Stimulated activated CD8-positive, alpha-beta memory T cell treated with anti-CD3 and anti-CD28 coated beads, Interleukin-7, amount 100 ng/mL, for 24 hours (primary cell): ENCODE measurements at regions not wholly inside any gene's neighbourhood (a gene's known extent, or its start where the extent isn't known, plus 50 kb on each side); places are given as distances from the start of the nearest gene placed in this dataset.
"Not testable (repeated sequence)": the region's sequence is repeated elsewhere in the genome, so short reads cannot be mapped to it uniquely, and the experiment has no call there.

ENCODE experiments used
- DNase-seq: peaks from one replicate; pipeline ENCODE4 v3.0.0-alpha.2; 2020; ENCODE audit warnings: low read depth

DNA sequence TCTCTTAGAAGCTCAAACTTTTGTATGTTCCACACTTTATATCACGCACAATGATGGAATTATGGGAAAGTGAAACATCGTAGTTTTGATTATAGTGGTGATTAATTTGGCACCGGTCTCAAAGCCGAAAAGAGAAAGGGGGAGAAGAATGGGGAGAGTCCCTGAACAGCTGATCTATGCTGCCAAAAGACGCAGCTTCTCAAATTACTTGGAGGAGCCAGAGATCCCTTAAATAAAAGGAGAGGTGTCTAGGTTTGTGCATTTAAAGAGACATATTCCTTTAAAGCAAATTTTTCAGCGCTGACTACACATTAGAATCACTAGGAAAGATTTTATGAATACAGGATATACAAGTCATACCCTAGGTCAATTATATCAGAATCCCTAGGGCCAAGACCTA, 599.6 kb upstream of the ADAMTS5 start:
- DNase-seq: no peak

DNA sequence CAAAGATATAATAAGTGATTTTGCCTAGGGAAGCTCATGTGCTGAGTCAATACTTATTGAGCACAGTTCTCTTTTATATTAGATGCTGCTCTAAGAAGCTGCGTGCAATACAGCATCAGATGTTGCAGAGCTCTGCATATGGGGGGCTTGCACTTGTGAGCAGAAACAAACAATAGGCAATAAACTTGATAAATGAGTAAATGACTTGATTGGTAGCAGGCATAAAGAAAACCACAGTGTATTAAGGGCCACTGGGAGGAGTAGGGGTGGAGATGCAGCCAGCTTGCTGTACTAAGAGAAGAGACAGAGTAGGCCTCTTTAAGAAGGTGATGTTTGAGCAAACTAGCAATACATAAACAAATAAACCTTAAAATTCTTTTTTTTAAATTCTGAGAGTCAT, 598.5 kb upstream of the ADAMTS5 start:
- no peak for DNase-seq

DNA sequence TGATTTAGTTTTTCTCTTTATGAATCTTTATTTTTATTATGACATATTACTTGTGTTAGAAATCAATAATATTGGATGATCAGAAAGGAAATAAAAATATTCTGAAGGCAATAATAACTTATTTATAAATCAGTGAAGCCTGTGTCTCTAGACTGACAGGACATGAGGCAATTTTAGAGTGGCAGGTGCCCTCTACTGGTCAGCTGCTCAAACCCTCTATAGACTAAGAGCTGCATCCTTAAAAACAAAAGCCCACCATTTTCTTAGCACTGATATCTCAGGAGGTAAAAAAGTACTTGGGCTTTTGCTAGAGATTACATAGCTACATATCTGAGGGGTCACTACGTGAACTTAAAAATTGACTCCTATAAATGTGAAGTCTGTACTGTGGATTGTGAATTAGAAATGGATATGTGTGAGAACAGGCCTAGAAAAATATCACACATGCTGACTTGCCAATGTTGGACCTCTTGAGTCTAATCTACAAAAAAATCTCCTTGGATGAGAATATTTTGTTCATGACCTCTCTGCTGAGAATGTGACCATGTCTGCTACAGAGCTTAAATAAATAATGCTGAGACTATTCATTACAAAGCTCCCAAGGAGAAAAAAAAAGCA, 597.9 kb upstream of the ADAMTS5 start:
- no peak for DNase-seq

DNA sequence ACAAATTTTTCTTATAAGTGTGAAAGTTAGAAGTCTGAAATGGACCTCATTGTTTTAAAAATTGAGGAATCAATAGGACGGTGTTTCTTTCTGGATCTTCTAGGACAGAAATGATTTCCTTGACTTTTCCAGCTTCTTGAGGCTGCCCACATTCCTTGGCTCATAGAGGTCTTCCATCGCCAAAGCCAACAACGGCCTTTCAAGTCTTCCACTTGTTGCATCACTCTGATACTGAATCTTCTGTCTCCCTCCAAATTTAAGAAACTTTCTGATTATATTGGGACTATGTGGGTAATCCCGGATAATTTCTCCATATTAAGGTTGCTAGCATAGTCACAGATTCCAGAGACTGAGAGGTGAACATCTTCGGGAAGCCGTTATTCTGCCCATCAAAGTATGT, 595.4 kb upstream of the ADAMTS5 start:
- no peak for DNase-seq

DNA sequence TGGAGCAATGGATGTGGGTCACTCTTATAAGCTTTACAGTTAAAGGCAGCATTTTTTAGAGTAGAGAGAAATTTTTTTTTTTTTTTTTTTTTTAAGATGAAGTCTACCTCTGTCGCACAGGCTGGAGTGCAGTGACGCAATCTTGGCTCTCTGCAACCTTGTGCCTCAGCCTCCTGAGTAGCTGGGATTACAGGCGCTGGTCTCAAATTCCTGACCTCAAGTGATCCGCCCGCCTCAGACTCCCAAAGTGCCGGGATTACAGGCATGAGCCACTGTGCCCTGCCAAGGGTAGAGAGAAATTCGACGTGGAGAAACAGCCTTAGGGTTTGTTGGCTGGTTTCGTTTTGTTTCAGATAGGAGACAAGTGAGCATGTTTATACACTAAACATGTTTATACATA, 594.2 kb upstream of the ADAMTS5 start:
- no peak for DNase-seq

DNA sequence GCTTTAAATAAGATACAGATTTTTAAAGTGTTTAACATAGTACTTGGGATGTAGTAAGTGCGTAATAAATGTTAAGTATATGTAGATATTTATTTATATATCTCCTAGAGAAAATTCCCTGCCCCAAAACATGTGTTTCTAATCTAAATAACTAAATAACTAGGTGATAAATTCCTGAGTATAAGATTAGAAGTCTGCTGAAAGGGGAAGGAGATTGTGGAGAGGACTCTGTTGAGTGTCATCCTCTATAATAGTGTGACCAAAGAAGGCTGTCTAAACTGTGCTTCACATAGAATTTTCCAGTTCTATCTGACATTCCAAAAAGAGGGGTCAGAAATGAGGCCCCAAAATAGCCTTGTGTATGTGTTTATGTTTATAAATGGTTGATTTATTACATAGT, 590.5 kb upstream of the ADAMTS5 start:
- DNase-seq: no peak

DNA sequence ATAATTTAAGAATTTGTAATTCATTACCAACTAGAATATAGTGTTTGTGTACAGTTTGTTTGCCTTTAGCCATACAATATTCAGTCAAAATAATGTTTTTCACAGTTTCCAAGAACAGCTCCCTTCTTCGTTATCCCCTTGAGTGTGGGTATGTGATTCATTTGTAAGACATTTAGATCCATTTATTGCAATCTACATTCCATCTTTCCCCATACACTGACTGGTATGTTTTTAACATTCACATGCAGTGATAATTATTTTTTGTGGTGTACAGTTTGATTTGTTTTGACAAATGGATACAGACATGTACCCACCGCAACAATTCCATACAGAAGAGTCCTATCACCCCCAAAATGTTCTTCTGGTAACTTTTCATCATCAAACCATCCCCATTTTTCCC, 589.1 kb upstream of the ADAMTS5 start:
- DNase-seq: no peak

DNA sequence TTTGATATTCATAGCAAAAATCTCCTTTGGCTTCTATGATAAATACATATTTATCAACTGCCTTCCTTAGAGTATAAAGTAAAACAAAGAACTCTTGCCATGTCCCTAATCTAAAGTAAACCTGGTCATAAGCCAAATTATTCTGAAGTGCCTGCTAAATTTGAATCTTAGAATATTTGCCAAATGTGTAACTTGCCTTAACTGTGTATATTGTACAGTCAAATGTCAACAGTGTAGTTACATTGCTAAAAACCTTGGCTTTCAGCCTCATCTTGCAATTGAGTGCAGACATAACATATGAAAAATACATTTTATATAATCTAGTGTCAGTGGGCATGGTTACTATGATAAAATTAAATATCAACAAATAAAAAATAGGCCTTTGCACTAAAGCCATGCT, 583.4 kb upstream of the ADAMTS5 start:
- DNase-seq: no peak

DNA sequence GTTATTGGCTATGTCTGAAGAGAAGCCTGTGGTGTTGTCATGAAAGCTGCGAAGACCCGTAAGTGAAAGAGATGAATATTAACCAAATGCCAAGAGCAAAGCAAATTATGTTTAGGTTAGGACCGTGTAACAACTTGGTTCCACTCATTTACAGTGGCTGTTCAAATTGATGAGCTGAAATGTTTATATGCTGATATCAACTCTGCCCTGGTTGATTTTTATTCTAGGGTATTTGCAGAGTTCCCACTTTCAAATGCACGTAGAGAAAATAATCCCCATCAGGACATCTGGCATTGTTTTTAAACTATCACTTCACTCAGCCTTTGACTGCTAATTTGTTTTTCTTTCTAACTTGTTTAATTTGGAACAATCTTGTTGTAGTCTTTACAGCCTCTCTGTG, 581.6 kb upstream of the ADAMTS5 start:
- DNase-seq: no peak

DNA sequence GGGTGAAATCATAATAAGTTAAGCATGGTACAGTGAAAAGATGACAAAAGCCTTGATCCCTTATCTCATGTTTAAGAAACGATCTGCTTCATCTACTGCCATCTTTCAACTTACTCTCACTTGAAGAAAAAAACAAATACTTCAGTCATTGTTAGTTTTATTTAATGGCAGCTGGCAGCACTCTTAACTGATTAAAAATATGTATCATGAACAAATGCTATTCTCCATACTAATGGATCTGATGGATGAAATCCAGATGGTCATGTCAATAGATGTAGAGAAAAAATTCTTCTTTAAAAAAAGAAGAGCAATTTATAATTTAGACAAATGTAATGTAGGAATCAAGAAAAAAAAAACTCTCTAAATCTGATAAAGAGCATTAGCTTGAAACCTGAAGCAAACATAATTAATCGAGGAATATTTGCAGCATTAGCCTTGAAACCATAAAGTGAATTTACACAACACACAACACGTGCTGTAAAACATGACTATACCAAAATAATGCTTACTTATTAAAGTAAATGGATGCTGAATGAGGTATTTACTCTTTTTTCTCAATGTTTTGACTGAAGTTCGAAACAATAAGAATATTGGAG, 579.0 kb upstream of the ADAMTS5 start:
- DNase-seq: no peak

DNA sequence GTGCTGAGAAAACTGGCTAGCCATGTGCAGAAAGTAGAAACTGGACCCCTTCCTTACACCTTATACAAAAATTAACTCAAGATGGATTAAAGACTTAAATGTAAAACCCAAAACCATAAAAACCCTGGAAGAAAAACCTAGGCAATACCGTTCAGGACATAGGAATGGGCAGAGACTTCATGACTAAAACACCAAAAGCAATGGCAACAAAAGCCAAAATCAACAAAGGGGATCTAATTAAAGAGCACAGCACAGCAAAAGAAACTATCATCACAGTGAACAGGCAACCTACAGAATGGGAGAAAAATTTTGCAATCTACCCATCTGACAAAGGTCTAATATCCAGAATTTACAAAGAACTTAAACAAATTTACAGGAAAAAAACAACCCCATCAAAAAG, 575.2 kb upstream of the ADAMTS5 start:
- DNase-seq: not testable (repeated sequence)

DNA sequence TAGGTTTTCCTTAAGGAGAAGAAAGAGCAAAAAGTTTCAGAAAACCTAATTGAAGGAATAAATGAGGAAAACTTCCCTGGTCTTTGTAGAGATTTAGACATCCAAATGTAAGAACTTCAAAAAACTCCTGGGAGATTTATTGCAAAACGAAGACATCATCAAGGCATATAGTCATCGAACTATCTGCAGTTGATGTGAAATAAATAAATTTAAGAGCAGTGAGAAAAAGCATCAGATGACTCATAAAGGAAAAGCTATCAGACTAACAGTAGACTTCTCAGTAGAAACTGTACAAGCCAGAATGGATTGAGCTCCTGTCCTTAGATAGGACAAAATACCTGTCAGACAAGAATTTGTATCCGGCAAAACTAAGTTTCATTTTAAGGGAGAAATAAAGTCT, 569.4 kb upstream of the ADAMTS5 start:
- DNase-seq: no peak

DNA sequence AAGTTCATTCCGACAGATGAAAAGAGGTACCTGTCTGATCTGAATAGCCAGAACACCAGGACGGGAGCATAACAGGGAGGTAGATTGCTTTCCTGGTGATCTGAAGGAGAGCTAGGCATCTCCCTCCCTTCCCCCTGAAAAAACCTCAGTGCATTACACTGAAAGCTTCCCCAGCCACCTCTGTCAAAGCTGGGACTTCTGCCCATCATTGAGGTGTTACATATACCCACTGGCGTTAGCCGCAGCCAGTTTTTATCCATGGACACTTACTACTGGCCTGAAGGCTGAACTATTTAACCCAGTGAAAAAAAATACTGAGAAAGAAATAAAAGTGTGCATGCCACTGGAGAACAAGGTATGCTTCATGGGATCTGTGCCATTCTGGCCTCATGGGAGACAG, 568.3 kb upstream of the ADAMTS5 start:
- no peak for DNase-seq

DNA sequence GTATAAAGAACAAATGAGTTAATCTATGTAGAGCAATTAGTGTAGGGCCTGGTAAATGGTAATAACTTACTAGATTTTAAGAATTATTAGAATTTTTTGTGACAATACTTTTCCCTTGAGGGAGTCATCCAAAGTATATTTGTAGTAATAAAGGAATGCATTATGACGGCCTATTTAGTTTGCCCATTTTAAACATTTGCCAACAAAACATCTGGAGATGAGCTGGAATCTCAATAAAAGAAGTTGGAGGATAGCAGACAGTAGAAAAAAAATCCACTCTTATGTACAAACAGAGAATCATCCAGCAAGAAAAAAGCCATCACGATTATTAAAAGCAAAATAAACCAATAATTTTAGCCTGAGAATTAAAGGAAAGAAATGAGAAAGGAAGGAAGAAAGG, 567.3 kb upstream of the ADAMTS5 start:
- DNase-seq: no peak

DNA sequence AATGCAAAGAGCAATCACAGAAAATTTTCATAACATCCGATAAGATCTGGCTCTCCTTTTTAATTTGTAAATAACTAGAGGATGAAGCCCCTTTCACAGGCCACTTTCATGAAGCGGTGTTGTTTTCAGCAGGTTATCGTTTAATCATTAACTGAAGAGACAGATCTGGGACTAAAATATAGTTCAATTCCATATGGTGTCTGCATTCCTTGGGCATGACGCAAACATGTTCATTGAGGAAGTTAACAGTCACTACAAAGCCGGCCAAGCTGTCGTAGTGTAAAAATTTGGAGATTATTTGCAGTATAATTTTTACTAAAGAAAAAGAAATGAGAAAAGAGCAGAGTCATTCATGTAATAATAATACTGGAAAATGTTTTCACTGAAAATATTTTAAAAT, 565.2 kb upstream of the ADAMTS5 start:
- no peak for DNase-seq

DNA sequence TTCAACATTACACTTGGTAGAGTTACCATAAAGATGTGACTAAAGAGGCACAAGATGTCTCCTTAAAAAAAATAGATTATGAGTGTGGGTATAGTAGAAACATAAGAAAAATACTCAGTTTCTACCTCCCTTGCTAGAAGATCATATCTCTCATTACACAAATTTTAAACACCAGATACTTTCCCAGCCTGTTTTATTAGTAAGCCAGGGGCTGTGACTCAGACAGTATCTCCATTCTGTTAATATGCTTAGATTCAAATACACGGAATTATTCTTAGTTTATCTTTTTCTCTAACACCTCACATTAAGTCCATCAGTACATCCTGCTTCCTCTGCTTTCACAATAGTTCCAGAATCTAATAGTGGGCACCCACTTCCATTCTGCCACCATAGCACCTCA, 561.8 kb upstream of the ADAMTS5 start:
- no peak for DNase-seq

DNA sequence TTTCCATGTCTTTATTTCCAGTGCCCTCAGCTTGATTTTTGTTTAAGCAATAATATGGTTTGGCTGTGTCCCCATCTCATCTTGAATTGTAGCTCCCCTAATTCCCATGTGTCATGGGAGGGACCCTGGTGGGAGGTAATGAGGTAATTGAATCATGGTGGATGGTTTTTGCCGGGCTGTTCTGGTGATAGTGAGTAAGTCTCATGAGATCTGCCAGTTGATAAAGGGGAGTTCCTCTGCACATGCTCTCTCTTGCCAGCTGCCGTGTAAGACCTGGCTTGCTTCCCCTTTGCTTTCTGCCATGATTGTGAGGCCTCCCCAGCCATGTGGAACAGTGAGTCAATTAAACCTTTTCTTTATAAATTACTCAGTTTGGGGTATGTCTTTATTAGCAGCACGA, 559.6 kb upstream of the ADAMTS5 start:
- DNase-seq: no peak

DNA sequence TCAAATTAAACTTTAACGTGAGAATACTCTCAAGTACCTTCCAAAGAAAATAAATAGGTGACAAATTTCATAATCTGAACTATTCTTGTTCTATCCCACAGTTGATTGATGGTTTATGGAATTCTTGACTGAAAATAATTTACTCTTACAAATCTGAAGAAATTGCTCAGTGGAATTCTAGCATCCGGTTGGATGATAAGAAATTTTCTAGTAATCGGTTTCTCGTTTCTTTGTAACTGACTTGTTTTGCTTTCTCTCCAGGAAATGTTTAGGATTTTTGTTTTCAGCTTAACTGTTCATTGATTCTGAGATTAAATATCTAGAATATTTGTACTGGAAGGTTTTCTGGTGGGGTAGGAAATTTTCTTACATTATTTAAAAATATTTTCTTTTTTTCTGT, 558.9 kb upstream of the ADAMTS5 start:
- DNase-seq: no peak

DNA sequence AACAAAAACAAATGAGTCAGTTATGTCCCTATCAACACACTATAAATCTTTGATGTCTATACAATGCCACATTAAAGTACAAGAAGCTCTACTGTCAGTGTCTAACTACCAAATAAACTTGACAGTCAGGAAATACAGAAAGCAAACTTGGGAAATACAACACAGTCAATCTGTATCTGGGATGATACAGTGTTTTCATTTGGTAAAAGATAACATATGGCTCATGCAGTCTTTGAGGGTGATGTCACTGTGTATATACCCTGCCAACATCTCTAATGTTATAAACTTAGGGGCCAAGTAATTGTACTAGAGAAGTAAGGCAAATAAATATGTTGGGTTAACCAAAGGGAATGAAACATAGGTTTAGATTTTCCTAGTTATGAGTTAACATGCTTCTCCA, 552.5 kb upstream of the ADAMTS5 start:
- no peak for DNase-seq

DNA sequence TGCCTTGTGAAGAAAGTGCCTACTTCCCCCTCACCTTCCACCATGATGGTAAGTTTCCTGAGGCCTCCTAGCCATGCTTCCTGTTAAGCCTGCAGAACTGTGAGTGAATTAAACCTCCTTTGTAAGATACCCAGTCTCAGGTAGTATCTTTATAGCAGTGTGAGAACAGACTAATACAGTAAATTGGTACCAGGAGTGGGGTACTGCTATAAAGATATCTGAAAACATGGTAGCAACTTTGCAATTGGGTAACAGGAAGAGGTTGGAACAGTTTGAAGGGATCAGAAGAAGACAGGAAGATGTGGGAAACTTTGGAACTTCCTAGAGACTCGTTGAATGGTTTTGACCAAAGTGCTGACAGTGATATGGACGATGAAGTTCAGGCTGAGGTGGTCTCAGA, 550.3 kb upstream of the ADAMTS5 start:
- DNase-seq: not testable (repeated sequence)

DNA sequence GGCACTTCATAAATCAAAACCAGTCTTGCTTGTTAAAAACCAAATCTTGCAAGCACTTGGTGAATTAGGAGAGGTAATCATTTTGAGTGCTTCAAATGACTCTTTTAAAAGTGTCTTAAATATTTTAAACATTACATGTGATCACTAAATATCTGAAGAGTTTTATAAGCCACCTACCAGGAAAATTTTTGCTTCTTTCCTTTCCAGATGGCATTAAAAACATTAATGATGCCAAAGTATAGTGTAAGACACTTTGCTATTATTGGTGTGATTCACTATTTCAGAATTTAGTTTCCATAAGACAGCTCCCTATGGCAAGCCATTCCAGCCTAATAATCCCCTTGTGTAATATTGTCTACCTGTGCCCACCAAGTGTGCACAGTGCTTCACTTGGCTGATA, 548.8 kb upstream of the ADAMTS5 start:
- DNase-seq: no peak

DNA sequence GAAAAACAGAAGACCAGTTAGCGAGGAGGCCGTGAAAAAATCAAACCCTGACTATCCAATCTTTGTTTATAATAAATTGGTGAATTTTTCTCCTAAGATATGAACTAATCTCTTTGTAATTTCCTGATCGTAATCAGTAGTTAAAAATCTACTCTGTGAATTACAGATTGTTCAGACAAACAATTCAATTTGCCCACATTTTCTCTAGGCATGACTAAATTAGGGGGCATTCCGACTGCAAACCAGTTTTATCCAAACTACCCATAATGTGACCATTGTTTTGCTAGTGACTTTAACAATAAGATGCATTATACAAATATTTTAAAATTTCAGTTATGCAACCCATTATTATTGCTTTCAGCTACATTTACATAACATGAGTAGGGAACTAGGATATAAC, 546.9 kb upstream of the ADAMTS5 start:
- no peak for DNase-seq

DNA sequence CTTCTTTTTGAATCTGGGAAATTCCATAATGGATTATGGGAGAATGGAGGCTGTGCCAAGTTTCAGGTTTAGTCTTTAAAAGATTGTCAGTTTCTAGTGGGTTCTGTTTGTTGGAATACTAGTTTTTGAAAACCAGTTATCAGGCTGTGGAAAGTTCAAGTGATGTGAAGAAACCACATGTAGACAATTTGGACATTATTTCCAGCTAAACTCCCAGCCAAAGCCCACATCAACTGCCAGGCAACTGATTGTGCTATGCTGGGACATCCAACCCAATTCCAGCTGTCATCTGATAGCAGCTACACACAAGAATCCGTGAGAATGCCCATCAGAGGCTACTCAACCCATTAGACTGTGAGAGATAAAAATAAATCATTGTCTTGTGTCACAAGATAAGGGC, 546.1 kb upstream of the ADAMTS5 start:
- no peak for DNase-seq

DNA sequence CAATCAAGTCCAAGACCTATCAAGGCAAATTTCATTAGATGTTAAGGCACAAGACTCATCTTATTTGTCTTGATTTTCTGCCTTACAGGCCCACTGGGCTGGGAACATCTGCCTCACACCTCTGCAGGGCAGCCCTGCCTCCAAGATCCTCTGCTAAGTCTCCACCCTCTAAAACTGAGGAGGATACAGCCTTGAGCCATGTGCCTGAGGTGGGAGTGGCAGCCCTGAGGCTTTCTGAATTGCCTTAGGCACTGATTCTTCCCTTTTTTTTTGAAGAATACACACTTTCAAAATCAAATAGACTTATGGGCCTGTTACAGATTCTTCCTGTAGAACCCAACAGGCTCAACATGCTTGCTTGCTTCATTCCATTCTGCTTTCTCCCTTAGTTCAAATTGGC, 544.3 kb upstream of the ADAMTS5 start:
- DNase-seq: no peak

DNA sequence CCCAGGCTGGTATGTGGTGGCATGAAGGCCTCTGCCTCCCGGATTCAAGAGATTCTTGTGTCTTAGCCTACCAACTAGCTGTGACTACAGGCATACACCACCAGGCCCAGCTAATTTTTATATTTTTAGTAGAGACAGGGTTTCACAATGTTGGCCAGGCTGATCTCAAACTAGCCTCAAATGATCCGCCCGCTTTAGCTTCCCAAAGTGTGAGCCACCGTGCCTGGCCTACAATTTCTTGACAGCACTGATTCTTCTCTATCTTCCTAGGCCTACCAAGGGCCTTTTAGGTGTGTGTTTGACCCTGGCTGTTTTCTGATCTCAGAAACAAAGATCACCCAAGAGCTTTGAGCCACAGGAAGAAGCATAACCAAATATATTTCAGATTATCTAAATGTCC, 540.8 kb upstream of the ADAMTS5 start:
- DNase-seq: no peak
